Suppressor macrophage treated with lipopolysaccharide for 4 hours (primary cell): ENCODE measurements at regions not wholly inside any gene's neighbourhood (a gene's known extent, or its start where the extent isn't known, plus 50 kb on each side); places are given as distances from the start of the nearest gene placed in this dataset.
A peak's percentile ranks its signal among the peaks of the same experiment; 100 is the strongest.

ENCODE experiments used
- DNase-seq: peaks from one replicate; pipeline ENCODE4 v3.0.0-alpha.2; 2020

DNA sequence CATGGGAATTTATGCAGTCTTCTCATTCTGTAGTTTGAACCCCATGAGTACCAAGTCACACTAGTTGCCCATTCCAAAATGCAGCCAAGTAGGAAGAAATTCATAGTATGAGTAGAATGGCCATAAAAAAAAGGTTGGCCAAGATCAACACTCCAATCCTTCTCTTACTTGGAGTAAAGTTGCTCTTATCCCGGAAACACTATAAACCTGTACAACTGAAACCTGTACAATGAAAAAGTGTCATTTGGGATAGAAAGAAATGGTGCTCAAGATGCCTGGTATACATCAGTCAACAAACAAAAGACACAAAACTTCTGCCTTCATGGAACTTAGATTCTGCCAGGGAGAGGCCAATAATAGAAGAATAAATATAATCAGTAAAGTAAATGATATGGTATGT lies 325.0 kb downstream of the NFIB start:
- no peak for DNase-seq

DNA sequence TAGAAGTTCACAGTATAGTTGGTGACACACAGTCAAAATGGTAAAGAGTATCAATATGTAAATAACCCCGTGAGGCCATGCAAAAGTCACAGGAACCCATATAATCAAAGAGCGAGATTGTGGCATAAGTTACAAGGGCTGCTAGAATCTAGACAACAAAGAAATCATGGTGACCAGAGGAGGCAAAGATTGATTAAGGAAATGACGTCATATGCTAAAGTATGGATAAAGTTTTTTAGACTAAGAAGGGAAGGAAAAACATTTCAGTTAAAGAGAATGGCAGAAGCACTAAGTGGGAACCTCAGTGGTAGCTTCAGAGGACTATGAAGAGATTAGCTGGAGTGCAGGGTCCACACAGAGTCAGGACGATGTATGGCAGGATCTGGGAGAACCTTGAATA lies 330.3 kb downstream of the NFIB start:
- no peak for DNase-seq

DNA sequence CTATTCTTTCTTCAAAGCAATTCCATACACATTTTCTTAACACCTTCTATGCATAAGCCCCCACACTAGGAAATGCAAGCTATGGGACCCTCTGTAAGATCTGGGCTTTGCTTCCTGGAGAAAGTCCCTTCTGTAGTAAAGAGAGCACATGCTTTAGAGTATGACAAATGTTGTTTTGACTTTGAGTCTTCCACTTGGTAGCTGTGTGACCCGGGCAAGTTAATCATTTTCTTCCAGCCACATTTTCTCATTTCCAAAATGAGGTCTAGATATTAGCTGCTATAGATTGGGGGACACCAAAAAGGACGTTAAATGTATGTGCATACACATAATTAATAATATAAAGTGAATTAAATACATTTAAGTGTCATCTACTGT lies 334.0 kb downstream of the NFIB start:
- DNase-seq = no peak

DNA sequence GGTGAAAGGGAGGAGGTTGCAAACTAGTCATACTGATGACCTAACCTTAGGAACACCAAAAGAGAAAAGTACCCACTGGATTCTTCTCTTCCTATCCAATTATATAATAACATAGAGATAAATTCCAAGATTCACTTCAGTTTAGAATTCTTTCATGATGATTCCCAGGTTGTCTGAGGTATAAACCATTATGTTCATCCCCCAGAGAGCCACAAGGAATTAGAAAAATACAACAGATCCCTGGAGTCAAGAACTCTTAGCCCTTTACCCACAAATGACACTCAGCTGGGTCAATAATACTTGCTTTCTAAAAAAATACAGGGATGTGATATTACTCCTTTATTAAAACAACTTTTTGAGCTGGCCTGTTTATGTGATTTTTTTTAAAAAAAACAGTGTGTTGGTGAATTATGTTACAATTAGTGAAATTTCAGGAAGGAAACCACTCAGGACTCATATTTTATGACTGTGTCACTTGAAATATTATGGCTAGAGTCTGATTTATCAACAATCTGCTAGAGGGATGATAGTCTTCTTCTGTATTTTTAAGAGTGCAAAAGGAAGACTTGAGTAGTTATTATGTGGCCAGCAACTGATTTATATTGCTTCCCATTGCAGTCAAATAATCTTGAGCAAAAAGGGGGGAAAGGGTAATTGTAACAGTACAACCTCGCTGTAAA lies 338.2 kb downstream of the NFIB start:
- DNase-seq = no peak

DNA sequence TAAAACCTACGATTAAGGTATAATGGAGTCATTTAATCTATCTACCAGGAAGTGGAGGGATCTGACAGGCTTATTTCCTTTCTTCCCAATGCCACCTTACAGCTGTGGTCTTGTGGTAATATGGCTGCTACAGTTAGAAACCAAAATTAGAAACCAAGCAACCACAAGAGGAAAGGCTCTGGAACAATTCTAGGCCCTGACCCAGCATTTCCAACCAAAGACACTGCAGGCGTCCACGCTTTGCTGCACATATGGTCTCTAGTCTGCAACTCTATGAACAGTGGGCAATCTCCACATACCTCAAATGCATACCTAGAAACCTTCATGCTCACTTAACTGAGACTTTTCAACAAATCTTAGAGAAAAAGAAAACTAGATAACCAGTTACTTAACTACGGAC lies 339.1 kb downstream of the NFIB start:
- no peak for DNase-seq

DNA sequence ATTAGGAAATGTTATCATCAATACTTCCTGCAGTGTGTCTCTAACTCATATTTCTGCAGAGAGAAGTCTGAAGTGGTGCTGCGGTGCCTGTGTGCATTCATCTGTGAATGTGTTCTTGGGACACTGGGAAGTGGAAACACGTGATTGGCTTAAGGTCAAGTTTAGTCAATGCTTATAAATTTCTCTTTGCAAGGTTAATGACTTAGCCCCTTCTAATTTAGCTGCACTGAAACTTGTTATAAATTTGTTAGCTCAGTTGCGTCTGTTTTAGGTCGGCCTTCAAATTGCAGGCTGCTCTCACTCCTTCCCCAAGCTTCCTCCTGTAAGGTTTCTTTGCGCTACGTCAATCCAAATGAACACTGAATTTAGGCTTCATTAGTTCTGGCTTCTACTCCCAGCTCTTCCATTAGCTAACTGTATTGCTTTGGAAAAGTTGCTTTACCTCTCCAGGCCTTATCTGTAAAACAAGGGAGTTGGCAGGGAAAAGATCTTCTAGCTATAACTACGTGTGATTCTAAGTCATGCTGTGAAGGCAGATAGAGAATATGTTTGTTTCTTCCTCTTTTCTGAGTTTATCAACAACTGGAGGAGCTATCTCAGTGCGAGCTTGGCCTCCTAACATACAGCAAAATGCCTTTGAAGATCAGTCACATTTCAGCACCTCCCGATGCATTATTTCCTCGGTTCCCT lies 341.8 kb downstream of the NFIB start:
- DNase-seq = no peak

DNA sequence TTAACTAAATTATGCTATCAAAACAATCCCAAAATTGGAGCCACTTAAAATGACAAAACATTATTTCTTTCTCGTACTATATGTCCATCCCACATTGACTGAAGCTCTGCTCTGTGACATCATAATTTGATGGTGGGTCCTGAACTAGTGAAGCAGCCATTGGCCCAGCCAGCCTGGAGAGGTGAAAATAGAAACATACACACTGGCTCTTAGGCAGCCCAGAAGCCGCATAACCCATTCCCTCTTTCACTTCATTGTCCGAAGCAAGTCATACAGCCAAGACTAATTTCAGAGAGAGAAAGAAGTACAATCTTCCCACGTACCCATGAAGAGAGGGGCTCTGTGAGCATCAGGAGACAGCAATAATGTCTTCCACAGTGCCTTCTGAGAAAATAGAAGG lies 342.5 kb downstream of the NFIB start:
- DNase-seq = no peak

DNA sequence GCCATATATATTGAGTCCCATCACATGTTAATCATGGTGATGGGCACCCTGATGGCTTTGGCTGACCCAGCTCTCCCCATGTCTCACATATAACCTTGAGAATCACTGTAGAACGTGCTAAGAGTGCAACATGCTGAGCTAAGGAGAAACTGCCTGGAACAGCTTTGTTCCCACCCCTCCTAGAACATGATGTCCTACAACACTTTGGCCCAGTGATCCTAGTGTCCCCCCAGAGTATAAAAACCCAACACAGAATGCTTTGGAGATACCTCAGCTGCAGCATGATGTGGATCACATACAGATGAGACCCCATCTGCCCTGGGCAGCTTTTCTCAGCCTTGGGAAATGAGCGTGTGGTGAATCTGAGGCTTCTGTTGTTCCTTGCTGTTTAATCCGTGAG lies 343.5 kb downstream of the NFIB start:
- DNase-seq = no peak

DNA sequence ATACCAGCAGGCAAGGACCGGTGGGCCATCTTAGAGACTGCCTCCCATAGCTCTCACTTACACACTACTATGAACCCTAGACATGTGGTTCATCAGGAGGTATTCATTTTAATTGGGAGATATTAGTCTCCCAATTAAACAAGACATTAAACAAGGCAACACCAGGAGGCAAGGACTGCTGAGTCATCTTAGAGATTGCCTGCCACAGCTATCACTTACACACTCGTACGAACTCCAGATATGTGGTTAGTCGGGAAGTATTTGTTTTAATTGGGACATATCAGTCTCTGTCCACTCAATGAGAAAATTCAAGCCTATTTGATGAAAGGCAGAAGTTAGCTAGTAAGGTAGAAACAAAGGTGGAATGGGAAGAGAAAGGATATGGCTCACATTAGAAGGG lies 343.9 kb downstream of the NFIB start:
- no peak for DNase-seq

DNA sequence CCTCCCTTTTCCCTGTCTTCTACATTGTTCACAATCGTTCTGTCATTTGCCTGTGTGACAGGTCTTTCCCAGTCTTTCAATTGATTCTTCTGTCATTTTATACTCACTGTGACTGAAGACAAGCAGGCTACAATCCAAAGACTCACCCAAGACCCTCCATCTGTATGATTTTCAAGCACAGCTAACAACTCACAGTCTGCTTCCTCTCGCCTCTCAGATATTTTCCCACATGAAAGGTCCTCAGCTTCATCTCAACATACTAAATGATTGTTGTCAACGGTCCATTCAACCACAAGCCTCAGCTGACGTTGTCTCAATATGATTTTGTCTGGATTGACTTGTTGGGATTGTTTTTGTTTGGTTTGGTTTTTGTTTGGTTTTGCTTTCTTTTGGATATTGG lies 346.5 kb downstream of the NFIB start:
- DNase-seq = no peak

DNA sequence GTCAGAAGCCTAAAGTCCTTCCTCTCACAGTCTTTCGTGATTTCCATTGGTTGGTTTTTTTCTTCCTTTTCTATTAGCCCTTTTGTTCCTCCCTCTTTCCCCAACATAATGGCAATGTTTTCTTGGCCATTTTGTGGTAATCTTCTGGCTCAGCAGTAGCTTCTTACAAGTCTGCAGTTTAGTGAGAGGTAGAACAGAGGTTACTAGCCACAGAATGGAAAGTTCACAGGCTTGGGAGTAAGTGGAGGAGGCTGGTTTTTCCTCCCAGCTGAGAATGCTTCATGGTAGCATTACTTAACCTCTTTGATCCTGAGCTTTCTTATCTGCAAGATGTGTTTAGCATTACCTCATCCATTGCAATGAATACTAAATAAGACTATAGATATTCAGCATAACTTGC lies 346.9 kb downstream of the NFIB start:
- no peak for DNase-seq

DNA sequence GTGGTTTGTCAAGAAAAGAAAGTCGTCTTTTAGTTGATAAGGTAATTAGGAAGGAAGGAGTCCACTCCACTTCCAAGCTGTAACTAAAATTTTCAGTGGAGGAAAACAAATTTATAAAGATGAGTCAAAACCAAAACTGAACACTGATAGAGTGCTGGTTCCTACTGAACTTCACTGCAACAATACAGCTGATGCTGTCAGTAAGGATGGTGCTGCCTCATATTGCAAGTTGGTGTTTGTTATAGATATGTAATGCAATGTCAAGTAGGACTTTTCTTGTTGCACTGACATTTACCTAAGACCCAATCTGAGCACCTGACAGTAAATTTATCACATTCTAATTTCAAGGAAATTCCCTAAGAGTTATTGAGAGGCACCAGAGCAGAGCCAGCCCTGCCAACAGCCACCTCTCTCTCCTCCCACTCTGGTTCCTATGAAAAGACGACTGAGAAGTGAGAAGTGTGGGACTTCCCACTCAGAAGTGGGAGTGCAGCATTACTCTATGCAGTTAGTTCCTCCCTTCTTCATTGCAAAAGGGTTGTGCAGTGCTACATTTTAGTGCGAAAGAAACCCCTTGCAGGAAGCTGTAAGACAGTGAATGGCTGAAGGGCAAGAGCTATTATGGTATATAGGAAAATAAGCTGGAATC lies 350.8 kb downstream of the NFIB start:
- no peak for DNase-seq

DNA sequence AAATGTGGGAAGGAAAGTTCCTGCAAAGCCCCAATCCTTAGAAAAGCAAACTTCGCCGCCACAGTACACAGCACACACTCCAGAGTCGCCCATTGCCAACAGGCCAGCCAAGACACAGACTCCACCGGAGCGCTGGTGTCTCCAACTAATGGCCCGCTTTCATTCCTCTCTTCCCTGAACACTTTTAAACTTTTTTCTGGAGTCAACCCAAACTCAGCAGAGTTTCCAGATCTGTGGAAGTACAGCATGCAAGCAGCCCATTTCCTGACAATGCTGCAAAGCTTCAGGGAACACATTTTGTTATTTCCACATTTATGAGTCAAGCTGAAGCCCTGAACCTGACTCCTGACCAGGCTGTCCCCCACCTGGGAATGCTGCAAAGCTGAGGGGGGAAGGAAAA lies 351.9 kb downstream of the NFIB start:
- DNase-seq = no peak

DNA sequence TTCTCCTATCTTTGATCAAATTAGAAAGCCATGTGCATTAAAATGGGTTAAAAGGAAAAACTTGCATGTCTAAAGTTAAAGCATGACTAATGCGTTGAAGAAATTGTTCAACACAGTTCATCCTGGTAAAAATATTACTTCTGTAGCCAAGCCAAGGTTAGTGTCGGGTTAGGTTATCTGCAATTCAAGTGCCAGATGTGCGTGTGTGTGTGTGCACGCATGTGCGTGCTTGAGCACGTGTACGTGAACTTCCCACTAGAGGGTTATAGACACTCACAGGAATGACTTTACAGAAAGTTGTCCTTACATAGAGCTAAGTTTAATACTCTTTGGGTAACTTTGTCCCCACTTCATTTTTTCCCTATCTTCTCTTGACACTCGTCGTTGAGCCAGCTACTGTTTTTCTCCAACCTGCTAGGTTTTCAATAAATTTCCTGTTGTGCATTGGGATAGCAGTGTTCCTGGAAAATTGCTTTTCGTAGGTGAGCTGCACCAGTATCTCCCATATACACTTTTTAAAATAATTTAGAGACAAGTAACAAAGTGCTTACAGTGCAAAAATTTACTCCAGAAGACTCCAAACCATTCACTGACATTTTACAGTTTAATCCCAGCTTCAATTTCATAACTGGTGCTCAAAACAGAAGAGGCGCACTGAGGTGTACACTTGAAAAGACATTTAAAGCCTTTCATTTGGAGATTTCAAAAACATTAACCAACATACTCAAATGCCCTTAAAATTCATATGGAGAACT lies 353.8 kb downstream of the NFIB start:
- no peak for DNase-seq

DNA sequence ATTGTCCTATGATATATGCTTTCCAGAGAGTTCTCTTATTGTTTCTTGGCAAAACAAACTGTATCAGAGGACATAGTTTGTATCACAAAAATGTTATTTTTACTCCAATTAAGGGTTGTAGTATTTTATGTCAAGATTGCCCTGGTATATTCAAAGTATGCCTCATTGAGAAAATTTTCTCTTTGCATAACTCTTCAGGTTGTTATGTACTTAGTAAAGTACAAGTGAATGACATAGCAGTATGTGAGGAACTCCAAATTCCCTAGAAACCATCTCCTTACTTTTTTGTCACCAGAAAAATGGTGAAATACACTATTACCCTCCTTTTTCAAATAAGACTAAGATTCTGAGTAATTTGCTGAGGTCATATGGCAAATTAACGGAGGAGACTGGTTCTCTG lies 355.3 kb downstream of the NFIB start:
- DNase-seq = no peak

DNA sequence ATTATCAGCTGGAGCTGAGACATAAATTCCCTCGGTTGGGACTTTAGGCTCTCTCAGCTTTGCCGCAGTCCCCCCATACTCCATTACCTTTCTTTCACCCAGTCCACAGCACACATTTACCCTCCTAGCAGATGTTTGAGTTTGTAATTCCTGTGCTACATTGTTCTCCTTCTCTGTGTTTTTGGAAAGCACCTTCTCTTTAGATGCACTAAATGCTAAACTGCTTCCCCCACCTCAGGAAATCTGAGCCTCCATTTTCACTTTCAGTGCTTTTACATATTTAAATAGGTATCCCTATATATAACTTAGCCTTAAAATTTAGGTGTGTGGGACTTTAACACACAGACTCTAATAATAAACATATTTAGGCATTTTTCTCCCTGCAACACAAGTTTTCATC lies 356.9 kb downstream of the NFIB start:
- DNase-seq = no peak

DNA sequence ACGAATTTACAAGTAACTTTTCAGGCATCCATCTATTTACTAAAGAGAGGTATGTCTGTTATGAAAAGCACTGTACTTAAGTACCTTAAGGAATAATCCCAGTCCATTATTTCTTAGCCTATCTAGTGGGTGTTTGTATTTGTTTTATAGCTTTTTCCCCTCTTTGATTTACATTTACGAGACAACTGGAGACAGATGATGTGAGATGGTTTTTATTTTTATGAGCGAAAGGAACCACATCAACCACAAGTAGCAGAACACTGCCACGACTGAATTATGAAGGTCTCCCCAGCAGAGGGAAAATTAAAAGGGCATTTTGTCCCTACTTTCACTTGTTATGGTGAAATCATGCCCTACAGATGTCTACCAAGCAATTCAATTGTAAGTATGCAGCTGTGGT lies 357.8 kb downstream of the NFIB start:
- DNase-seq = no peak

DNA sequence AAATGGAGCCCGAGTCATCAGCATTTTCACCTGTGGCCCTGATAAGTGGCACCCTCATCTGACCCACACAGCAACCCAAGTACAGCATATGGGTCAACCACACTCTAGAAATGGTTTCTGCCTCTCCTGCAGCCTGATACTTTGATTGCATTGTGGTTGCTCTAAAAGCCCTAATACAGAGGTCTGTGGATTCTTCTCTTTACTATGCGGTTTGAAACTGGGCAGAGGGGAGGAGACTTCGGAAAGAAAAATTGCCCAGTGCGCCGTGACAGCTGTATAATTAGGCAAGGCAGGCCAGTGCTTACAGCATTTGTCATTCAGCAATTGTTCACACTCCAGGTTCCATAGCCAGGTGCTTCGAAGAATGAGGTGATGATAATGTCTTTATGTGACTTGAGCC lies 361.0 kb downstream of the NFIB start:
- no peak for DNase-seq

DNA sequence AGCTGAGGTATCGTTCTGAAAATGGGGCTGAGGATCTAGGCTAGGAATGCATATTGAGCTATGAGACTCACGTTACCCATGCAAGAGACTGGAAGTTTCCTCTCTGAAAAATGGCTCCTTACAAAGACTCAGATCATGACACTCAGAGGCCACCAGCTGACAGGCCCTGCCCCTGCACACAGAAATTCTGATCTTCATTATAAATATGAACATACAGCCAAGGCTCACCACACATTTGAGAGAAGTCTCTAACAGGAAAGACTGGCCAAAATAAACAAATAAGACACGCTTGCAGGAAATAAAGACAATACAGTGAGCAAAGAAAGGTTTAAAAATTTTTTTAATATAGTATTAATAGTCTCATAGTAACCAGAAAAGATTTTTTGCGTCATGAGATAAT lies 365.9 kb downstream of the NFIB start:
- DNase-seq = no peak

DNA sequence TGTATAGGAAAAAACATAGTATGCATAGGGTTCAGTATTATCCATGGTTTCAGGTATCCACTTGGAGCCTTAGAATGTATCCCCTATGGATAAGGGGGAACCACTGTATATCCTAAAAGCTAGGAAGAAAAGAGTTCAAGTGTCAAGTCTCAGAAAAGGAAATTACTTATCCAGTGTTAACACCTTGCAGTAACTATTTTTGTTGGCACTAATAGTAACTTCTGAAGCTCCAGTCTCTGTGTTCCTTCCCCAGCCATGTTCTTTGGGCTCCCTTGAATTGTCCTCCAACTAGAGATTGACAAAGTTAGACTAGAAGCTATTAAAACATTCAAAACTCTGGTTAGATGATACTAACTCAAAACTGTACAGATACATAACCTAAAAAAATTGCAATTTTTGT lies 370.8 kb downstream of the NFIB start:
- no peak for DNase-seq

DNA sequence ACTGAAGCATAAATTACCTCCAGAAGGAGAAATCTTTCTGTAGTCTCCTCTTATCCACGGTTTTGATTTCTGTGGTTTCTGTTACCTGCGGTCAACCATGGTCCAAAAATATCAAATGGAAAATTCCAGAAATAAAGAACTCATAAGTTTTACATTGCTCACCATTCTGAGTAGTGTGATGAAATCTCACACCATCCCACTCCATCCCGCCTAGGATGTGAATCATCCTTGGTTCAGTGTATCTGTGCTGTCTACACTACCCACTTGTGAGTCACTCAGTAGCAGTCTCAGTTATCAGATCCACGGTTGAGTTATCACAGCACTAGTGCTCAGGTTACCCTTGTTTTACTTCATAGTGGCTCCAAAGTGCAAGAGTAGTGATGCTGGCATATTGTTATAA lies 371.2 kb downstream of the NFIB start:
- peak; percentile 3 for DNase-seq

DNA sequence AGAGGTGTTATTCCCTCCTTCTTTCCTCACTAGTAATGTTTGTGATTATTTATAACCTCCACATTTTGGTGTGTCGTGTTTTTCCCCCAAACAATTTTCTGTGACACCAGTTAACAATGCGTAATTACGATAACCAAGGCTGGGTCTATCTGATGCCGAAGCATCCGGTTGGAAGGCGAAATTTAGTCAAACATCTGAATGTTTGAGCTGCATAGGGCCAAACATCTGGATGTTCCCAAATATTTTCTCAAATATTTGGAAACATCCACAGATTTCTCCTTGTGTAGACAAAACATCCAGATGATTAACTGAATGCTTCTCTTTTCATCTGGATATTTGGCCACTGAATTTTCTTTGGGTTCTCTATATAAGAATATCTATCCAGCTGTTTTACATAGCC lies 371.7 kb downstream of the NFIB start:
- DNase-seq = no peak

DNA sequence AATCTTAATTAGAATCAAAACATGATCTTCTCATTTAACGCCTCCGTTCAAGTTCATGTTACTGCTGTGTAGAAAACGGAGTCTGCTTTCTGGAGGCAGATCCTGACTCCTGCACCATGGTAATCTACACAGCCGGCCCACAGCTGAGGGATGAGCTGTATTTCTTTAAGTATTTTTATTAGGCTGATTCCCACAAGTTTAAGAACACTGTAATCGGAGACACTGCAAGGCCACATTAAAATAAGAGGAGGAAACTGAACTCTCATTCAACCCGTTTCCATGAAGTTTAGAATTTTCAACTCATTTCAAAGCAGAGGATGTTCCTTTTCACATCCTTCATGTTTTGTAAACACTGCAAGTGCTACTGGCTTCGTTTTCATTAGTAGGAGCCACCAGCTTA lies 372.2 kb downstream of the NFIB start:
- DNase-seq = no peak
